ENCODE measurements at regions not wholly inside any gene's neighbourhood (a gene's known extent, or its start where the extent isn't known, plus 50 kb on each side); places are given as distances from the start of the nearest gene placed in this dataset.

GRCh38 chr17:71037386-71037785 lies 868.1 kb downstream of the KCNJ2 start:
- no peak for DNase-seq (ENCODE audit: low spot score in 2 of 2)
- intact Hi-C loops (cut with DNase I; ENCODE audit: low total_unique reads), result no loop called here
- WGBS, 2 donors, result 67 to 70% methylated on average over 3 of the region's 3 CpGs
- TF ChIP-seq POLR2A (IDR thresholded peaks at IDR 0.05) (no peak), CTCF (IDR thresholded peaks at IDR 0.05) (no peak)
- no peak overlapping the region for H3K4me3 ChIP-seq (ENCODE audit: low read depth, poor library complexity, severe bottlenecking)

- no peak for DNase-seq (ENCODE audit: low spot score in 2 of 2)
- intact Hi-C loops (cut with DNase I; ENCODE audit: low total_unique reads), result no loop called here
- TF ChIP-seq POLR2A (IDR thresholded peaks at IDR 0.05) (no peak), CTCF (IDR thresholded peaks at IDR 0.05) (no peak)
- WGBS, 2 donors, result 73 to 74% methylated on average over 4 of the region's 4 CpGs
- no peak overlapping the region for H3K4me3 ChIP-seq (ENCODE audit: low read depth, poor library complexity, severe bottlenecking)
Measured at GRCh38 chr17:71039391-71039790, 870.1 kb downstream of the KCNJ2 start.

- H3K4me3 ChIP-seq (ENCODE audit: low read depth, poor library complexity, severe bottlenecking), result no peak overlapping the region
- WGBS, 2 donors, result 51 to 80% methylated on average over 1 of the region's 1 CpG
- no peak for DNase-seq (ENCODE audit: low spot score in 2 of 2)
- intact Hi-C loops (cut with DNase I; ENCODE audit: low total_unique reads), result no loop called here
- TF ChIP-seq POLR2A (IDR thresholded peaks at IDR 0.05) (no peak), CTCF (IDR thresholded peaks at IDR 0.05) (no peak)
Measured at GRCh38 chr17:71052971-71053370, 883.6 kb downstream of the KCNJ2 start.

- TF ChIP-seq CTCF (IDR thresholded peaks at IDR 0.05), result no peak
- no peak for TF ChIP-seq POLR2A (IDR thresholded peaks at IDR 0.05)
- intact Hi-C loops (cut with DNase I; ENCODE audit: low total_unique reads), result no loop called here
- no peak for DNase-seq (ENCODE audit: low spot score in 2 of 2)
- no peak overlapping the region for H3K4me3 ChIP-seq (ENCODE audit: low read depth, poor library complexity, severe bottlenecking)
Measured at GRCh38 chr17:71055128-71055527, 885.8 kb downstream of the KCNJ2 start.

- intact Hi-C loops (cut with DNase I; ENCODE audit: low total_unique reads), result no loop called here
- 66 to 77% methylated on average over 6 of the region's 6 CpGs for WGBS, 2 donors
- no peak for TF ChIP-seq POLR2A (IDR thresholded peaks at IDR 0.05)
- no peak for TF ChIP-seq CTCF (IDR thresholded peaks at IDR 0.05)
Measured at GRCh38 chr17:71057448-71057847, 888.1 kb downstream of the KCNJ2 start.

GRCh38 chr17:71057938-71058337 lies 888.6 kb downstream of the KCNJ2 start:
- WGBS, 2 donors, result 84 to 91% methylated on average over 5 of the region's 5 CpGs
- no peak for TF ChIP-seq POLR2A (IDR thresholded peaks at IDR 0.05)
- no peak for TF ChIP-seq CTCF (IDR thresholded peaks at IDR 0.05)
- no peak for DNase-seq (ENCODE audit: low spot score in 2 of 2)
- intact Hi-C loops (cut with DNase I; ENCODE audit: low total_unique reads), result no loop called here
- no peak overlapping the region for H3K4me3 ChIP-seq (ENCODE audit: low read depth, poor library complexity, severe bottlenecking)

More at GRCh38 chr17:71057448-71057847, 888.1 kb downstream of the KCNJ2 start:
- no peak for DNase-seq (ENCODE audit: low spot score in 2 of 2)
- no peak overlapping the region for H3K4me3 ChIP-seq (ENCODE audit: low read depth, poor library complexity, severe bottlenecking)
